Hematopoietic multipotent progenitor cell treated with erythropoietin and hydrocortisone succinate and interleukin-3 and kit ligand, for 17 days (in vitro differentiated cells): ENCODE measurements at regions not wholly inside any gene's neighbourhood (a gene's known extent, or its start where the extent isn't known, plus 50 kb on each side); places are given as distances from the start of the nearest gene placed in this dataset.
"Not testable (repeated sequence)": the region's sequence is repeated elsewhere in the genome, so short reads cannot be mapped to it uniquely, and the experiment has no call there.

Source experiments
- DNase-seq: peaks from one replicate; pipeline ENCODE4 v3.0.0-alpha.2; 2015; ENCODE audit warnings: low spot score

- no peak for DNase-seq
Measured at GRCh38 chr16:17984810-17985209, 351.7 kb downstream of the NPIPA8 start.

DNA sequence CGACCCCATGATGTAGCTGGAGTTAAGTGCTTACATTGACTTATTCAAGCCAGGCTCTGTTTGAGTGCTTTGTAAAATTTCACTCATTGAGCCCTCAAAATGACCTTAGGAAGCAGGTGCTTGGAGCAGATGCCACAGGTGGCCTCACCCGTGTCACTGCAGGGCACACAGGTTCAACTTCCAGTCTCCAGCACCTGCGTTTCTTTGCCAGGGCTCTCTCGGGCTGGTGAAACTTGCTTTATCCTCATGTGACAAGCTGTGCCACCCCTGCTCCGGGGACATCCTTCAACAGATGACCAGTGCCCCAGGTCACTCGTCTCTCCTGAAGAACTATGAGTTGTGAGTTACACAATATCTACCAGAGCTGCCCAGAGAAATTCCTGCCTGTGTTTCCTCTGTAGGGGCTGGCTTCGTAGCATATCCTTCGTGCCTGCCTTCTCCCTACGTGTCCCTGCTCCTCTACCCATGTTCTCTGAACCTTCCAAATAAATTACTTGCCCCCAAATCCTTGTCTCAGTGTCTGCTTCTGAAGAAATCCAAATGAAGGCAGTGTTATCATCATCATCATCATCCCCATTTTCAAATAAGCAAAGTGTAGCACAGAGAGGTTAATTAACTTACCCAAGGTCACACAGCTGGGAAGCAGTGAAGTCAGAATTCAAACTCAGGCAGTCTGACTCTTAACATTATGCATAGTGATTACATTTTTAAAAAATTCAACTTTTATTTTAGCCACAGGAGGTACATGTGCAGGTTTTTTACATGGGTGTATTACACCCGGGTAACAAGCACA lies 352.5 kb downstream of the NPIPA8 start:
- no peak for DNase-seq

DNA sequence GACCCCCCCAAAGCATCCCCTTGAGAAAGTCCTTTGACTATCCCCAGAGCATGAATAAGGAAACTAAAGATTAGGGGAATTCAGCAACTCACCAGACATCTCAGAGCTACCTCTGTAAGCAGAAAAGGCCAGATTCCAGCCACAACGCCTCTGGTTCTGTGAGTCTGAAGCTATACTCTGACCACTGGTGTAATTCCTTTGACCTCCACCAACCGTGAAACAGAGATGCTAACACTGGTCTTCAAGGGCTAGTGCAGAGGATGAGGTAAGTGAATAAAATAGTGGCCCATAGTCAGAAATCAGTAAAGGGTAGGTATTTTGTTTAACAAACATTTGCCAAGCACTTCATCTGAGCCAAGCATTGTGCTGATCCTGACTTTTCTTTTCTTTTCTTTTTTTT lies 353.4 kb downstream of the NPIPA8 start:
- no peak for DNase-seq

DNA sequence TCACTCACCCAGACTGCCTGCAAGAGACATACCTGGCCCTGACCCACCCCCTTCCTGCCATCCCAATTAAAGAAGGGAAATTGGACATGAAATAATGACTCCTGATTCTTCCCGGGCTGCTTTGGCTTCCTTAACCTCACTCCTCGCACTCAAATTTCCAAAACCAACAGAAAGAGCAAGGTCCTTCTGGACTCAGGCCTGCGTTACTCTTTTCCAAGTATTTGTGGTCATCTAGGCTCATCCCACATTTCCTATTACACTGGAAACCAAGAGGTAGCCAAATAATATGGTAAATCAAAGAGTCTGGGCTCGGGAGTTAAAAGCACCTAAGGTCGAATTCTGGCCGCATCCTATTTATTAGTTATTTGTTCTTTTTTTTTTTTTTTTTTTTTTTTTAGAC lies 359.3 kb downstream of the NPIPA8 start:
- no peak for DNase-seq

DNA sequence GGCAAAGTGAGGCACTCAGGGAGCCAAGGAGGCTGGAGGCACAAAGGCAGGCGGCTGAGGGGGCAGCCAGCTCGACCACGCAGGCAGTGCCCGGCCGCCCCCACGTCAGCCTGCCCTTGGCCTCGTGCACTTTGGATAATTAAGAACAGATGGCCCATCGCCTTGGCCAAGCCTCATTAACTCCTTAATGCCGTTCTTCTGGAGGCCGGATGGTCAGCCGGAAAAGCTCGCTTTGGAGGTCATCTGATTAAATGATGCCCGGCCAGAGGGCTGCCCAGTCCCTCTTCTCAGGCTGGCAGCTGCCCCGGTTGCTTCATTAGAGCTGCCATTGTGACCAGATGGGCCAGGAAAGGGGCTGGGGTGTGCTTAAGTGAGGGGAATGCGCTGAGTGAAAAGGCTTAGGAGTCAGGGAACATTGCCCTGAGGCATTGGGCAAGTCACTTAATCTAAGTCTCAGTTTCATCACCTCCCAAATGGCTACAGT lies 364.0 kb downstream of the NPIPA8 start:
- no peak for DNase-seq

DNA sequence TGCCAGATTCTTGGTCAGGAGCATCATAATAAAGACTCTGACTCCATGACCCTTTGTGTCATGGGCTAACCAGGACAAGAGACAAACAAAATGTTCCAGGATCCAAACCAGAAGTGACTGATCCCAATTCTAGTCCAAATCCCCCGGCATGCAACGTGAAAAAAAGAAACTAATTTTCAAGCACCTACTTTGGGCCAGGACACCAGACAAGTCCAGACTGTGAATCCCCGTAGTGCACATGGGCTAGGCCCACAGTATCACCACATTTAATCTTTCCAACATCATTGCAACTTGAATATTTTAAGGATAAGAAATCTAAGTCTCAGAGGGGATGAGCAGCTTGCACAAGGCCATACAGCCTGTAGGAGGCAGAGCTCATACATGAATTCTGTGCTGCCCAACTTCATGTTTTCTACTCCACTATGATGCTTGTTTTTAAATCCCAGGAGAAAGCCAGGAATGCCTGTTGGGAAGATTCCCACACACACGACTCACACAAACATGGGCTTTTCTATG lies 365.7 kb downstream of the NPIPA8 start:
- no peak for DNase-seq

DNA sequence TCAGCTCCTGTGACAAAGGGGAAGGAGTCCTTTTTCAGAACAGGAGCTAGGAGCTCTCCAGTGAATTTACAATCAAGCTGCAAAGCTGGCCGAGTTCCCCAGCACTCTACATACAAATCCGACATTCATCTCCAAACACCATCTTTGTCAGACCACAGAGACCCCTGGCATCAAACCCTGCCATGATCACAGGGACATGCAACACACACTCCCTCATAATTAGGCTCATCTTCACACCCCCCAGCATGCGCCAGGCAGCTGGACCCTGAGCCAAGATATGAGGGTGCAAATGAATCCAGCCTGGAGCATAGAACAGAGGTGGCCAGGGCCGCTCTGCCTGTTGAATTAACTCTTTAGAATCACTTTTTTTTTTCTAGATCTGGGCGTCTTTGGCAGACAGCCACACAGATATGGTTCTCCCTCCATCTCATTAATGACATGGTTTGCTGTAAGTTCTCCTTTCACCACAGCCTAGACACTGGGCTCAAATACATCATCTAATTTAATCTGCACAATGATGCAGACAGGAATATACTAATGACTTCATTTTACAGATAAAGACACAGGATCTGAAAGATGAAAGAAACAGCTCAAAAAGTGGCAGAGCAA lies 366.3 kb downstream of the NPIPA8 start:
- DNase-seq: no peak

- no peak for DNase-seq
Measured at GRCh38 chr16:17965133-17965900, 371.2 kb downstream of the NPIPA8 start.

DNA sequence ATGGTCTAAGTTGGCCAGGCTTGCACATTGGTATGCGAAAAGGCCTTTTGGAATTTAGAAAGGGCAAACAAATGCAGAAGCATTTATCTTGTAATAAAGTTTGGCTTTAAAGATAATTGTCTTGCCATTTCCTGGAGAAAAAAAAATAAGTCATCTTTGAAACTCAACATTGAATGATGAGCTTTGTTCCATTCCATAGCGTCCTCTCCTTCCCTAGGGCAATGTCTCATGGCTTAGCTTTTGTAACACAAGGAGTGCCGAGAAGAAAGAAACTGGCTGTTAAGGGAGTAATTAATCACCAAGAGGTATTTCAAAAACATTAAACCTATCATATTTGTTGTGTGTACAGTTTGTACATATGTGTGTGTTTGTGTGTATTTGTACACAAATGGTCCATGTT lies 372.3 kb downstream of the NPIPA8 start:
- DNase-seq: no peak

GRCh38 chr16:17963185-17963836 lies 373.2 kb downstream of the NPIPA8 start:
- DNase-seq: no peak

DNA sequence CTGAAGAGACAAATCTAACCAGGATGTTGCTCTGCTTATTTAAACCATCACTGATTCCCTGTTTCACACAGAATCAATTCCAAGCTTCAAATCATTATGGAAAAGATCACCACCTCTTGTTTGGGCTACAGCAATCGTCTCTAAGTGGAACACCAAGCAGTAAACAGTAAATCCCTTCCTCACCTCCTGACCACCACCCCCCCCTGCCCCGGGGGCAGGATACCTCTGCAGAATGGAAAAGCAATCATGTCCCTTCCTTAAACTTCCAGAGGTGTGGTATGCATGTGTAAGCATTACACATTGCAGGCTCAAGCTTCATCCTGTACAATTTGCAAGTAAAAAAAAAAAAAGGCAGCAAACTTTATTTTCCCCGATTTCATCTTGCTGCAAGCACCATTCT lies 373.8 kb downstream of the NPIPA8 start:
- no peak for DNase-seq

- not testable (repeated sequence) for DNase-seq
Measured at GRCh38 chr16:17961822-17962221, 374.7 kb downstream of the NPIPA8 start.

DNA sequence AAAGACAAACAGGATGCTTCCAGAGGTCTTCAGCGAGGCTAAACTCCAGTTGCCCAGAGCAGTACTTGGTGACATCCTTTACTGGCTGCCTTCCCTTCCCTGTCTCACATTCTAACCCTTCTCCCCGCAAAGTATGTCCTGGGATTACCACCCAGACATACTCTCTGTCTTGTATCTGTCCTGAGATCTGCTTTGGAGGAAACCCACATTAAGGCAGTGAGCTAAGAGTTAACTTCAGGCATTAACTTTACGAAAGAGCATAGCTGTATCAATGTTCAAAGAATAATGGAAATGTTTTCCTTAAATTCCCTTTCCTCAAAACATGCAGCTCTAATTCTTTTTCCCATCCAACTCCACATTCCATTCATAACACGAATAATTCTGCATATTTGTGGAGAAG lies 385.2 kb downstream of the NPIPA8 start:
- no peak for DNase-seq

GRCh38 chr16:17949982-17950250 lies 386.6 kb downstream of the NPIPA8 start:
- DNase-seq: no peak

DNA sequence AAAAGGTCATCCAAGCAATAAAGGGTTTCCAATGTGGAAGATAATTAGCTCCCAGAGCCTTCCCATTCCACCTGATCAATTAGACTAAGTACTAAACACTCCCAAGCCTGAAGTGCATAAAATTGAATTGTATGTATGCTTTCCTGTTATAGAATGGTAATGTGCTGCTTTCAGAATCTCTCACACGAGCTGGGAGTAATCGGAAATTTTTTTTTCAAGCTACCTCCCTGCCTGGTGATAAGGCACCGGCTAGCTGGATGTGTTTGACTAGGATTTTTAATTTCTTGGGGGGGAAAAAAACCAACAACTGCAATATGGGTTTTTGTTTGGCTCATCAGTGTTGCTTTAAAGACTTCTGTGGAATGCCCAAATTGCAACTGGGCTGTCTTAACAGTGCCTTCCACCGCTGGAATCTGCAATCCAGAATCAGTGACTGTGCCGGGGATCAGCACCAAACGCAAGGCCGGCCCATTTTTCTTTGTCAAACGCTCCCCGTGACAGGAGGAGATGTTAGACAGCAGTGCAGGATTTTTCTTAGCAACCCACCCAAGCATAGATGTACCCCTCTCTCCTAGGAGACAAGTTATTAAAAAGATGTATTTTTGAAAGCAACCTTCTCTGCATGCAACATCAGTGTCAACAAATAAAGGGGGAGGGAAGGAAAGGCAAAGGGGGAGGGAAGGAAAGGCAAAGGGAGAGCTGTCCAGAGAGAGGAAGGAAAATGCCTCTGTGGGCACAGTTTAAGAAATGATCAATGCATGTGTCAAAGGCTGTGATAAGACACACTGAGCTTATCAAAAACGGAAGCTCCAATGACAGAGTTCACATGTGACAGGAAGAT lies 387.2 kb downstream of the NPIPA8 start:
- DNase-seq: no peak

- DNase-seq: no peak
Measured at GRCh38 chr16:17947637-17948036, 388.9 kb downstream of the NPIPA8 start.

- DNase-seq: no peak
Measured at GRCh38 chr16:17947165-17947564, 389.4 kb downstream of the NPIPA8 start.

GRCh38 chr16:17945080-17945601 lies 391.4 kb downstream of the NPIPA8 start:
- DNase-seq: no peak

GRCh38 chr16:17944345-17944744 lies 392.2 kb downstream of the NPIPA8 start:
- no peak for DNase-seq

DNA sequence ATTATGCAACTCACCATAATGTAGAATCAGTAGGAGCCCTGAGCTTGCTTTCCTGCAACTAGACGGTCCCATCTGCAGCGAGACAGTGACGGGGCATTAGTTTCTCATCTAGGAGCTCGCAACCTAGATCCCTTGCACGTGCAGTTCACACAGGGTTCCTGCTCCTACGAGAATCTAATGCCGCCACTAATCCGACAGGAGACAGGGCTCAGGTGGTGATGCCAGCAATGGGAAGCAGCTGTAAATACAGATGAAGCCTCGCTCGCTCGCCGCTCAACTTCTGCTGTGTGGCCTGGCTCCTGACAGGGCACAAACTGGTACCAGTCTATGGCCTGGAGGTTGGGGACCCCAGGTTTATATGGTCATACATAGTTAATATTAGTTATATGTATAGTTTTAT lies 394.5 kb downstream of the NPIPA8 start:
- DNase-seq: no peak
